CD4-positive, alpha-beta T cell (primary cell): ENCODE measurements at regions not wholly inside any gene's neighbourhood (a gene's known extent, or its start where the extent isn't known, plus 50 kb on each side); places are given as distances from the start of the nearest gene placed in this dataset.

Experiments
- ATAC-seq: fragments of 200-7000 bp; cut with Tn5 transposase; one replicate; pipeline ENCODE4 v1.10.0; 2022; ENCODE audit warnings: mild to moderate bottlenecking; ENCODE audit not compliant: poor library complexity
- CTCF ChIA-PET: fragments of 350-600 bp; sonication (Branson Sonifier 250); formaldehyde crosslinking; loops from one replicate; lab custom pipeline; 2021; ENCODE audit warnings: antibody characterized with exemption, inconsistent platforms; lab: Charles Lee
- POLR2A ChIA-PET: fragments of 350-600 bp; sonication (Branson Sonifier 250); formaldehyde crosslinking; loops from one replicate; lab custom pipeline; 2021; ENCODE audit warnings: antibody characterized with exemption, inconsistent platforms; lab: Charles Lee
- DNase-seq, 14 experiments: peaks; one replicate each; pipeline ENCODE4 v3.0.0-alpha.2; 2013 to 2020; ENCODE audit warnings: mixed read lengths in 2 of 14
- H3K27ac ChIP-seq, 2 donors: one replicate each; pipeline versions ENCODE4 v1.5.1 to v1.7.0; 2013; ENCODE audit warnings: low read length in 2 of 2, low read depth in 1 of 2, mild to moderate bottlenecking in 1 of 2
- H3K27me3 ChIP-seq, 2 experiments: 1 replicate in 1 of 2; 2 replicates in 1 of 2; pipeline versions ENCODE4 v1.6.1 to v1.7.0; 2013; ENCODE audit warnings: low read length in 2 of 2, control low read depth in 1 of 2, mild to moderate bottlenecking in 1 of 2, moderate library complexity in 1 of 2; ENCODE audit not compliant: insufficient read depth in 2 of 2, control insufficient read depth in 1 of 2
- H3K36me3 ChIP-seq: one replicate; pipeline ENCODE4 v1.6.1; 2013; ENCODE audit warnings: low read length, control low read depth; ENCODE audit not compliant: insufficient read depth
- H3K4me1 ChIP-seq: one replicate; pipeline ENCODE4 v1.6.1; 2013; ENCODE audit warnings: low read length, control low read depth; ENCODE audit not compliant: insufficient read depth
- H3K4me3 ChIP-seq: one replicate; pipeline ENCODE4 v1.5.1; 2013; ENCODE audit warnings: mild to moderate bottlenecking, low read length, moderate library complexity
- H3K9me3 ChIP-seq, 2 experiments: 1 replicate in 1 of 2; 2 replicates in 1 of 2; pipeline versions ENCODE4 v1.6.1 to v1.7.0; 2013; ENCODE audit warnings: low read length in 2 of 2, mild to moderate bottlenecking in 2 of 2, control low read depth in 1 of 2, moderate library complexity in 1 of 2; ENCODE audit not compliant: control insufficient read depth in 1 of 2, insufficient read depth in 1 of 2
- H3K27ac Mint-ChIP-seq: one replicate; pipeline ENCODE4 v1.8.0; 2020; ENCODE audit warnings: mixed read lengths
- H3K27me3 Mint-ChIP-seq: one replicate; pipeline ENCODE4 v1.8.0; 2021; ENCODE audit warnings: mixed read lengths
- H3K36me3 Mint-ChIP-seq: one replicate; pipeline ENCODE4 v1.8.0; 2021; ENCODE audit warnings: low read depth, mixed read lengths
- H3K4me1 Mint-ChIP-seq: one replicate; pipeline ENCODE4 v1.8.0; 2021; ENCODE audit warnings: low read depth, mixed read lengths
- H3K4me3 Mint-ChIP-seq: one replicate; pipeline ENCODE4 v1.8.0; 2020; ENCODE audit warnings: mild to moderate bottlenecking, mixed read lengths
- H3K9me3 Mint-ChIP-seq: one replicate; pipeline ENCODE4 v1.8.0; 2020; ENCODE audit warnings: mixed read lengths
- intact Hi-C, 2 experiments: fragments of 100-400 bp; cut with DNase I in 1 of 2; cut with micrococcal nuclease in 1 of 2; formaldehyde crosslinking; loops; one replicate each; pipeline versions ENCODE4 v1.15.1 to v1.9.0; 2023 to 2025; cut with DNase I, micrococcal nuclease
- TF ChIP-seq, protein P1 (sequence below): fragments of 200-600 bp; IDR thresholded peaks from one replicate; pipeline ENCODE4 v1.8.0; 2022; ENCODE audit warnings: antibody characterized with exemption, mild to moderate bottlenecking

DNA sequence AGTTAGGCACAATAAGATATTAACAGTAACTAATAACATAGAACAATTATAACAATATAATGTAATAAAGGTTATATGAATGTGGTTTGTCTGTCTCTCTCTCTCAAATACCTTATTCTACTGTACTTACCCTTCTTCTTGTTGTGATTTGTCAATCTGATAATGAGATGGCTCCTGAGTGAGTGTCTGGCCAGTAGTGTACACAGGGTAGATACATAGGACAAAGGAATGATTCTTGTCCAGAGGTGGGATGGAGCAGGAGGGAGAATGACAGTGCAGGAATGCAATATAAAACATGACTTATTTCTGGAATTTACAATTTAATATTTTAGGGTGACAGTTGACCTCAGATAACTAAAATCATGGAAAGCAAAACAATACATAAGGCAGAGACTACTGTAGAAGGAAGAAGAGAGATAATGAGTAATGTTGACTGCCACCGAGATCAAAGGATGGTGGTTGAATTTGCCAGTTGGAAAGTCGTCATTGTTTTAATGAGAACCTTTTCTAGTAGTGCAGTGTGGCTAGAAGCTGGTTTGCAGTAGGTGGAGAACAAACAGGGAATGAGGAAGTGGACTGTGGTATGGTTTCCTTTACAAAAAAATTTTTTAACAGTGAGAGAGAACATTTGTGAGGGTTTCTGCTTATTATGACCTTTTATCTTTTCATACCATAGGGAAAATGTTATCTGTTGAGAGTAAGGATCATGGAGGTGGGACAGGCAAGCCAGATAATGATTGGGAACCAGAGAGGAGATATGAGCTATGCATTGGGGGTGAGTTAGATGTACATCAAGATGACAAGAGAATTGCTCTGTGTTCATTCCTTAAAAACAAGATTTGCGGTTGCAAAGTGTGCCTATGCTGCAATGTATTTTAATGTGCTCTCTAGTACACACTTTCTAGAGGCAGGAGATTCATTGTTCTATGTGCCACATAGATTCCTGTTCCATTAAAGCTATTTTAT lies 458.3 kb downstream of the BTG1 start:
- TF ChIP-seq, protein P1, sequence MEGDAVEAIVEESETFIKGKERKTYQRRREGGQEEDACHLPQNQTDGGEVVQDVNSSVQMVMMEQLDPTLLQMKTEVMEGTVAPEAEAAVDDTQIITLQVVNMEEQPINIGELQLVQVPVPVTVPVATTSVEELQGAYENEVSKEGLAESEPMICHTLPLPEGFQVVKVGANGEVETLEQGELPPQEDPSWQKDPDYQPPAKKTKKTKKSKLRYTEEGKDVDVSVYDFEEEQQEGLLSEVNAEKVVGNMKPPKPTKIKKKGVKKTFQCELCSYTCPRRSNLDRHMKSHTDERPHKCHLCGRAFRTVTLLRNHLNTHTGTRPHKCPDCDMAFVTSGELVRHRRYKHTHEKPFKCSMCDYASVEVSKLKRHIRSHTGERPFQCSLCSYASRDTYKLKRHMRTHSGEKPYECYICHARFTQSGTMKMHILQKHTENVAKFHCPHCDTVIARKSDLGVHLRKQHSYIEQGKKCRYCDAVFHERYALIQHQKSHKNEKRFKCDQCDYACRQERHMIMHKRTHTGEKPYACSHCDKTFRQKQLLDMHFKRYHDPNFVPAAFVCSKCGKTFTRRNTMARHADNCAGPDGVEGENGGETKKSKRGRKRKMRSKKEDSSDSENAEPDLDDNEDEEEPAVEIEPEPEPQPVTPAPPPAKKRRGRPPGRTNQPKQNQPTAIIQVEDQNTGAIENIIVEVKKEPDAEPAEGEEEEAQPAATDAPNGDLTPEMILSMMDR: no peak
- ATAC-seq (peak; percentile 91), DNase-seq (peak in 7 of 14 experiments; percentile 2 to 66 (median 52))
- ChIA-PET CTCF (no interaction called here), POLR2A (interaction anchor here (0.9 to 1.4 kb wide), 3 partner anchors 31 to 457 kb away, joined by 3 to 4 read pairs (median 3); no protein-coding TSS in a partner anchor)
- Mint-ChIP-seq H3K4me3 (peak overlapping the region; percentile 5), H3K27me3 (no peaks in the 10 kb centered on the region), H3K27ac (peak overlapping the region; percentile 65), H3K9me3 (no peaks in the 10 kb centered on the region), H3K4me1 (peaks cover 23% of the 10 kb centered on the region), H3K36me3 (no peaks in the 10 kb centered on the region)
- H3K4me3 ChIP-seq: no peak overlapping the region
- no peaks in the 10 kb centered on the region for H3K9me3 ChIP-seq
- intact Hi-C loops: loop anchor here in 1 of 2 experiments (1.0 kb wide), 3 partner anchors 190 to 454 kb away; no protein-coding TSS in a partner anchor
- H3K4me1 ChIP-seq: no peaks in the 10 kb centered on the region
- no peak overlapping the region for H3K27ac ChIP-seq
- H3K27me3 ChIP-seq: no peaks in the 10 kb centered on the region
- H3K36me3 ChIP-seq: no peaks in the 10 kb centered on the region

DNA sequence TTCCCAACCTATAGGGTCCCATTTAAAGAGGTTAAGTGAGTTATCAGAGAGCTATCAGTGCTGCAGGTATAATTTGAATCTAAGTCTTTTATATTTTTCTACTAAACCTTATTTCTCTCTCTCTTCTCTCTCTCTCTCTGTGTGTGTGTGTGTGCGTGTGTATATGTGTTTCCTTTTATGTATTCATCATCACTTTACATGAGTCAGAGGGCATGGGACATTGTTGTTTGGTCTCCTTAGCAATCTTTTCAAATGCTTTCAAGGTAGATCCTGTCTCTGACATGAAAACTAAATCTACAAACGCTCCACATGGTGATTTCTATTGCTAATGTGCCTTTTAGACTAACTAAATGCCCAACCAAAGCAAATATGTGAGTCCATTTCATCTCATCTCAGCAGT lies 459.7 kb downstream of the BTG1 start:
- peak; percentile 20 for ATAC-seq
- Histone ChIP-seq H3K4me3 (no peak overlapping the region), H3K4me1 (no peaks in the 10 kb centered on the region), H3K36me3 (no peaks in the 10 kb centered on the region), H3K9me3 (no peaks in the 10 kb centered on the region), H3K27ac (no peak overlapping the region), H3K27me3 (no peaks in the 10 kb centered on the region)
- Mint-ChIP-seq H3K4me1 (peaks cover 23% of the 10 kb centered on the region), H3K4me3 (peak overlapping the region; percentile 54), H3K9me3 (no peaks in the 10 kb centered on the region), H3K27ac (peak overlapping the region; percentile 75), H3K36me3 (no peaks in the 10 kb centered on the region), H3K27me3 (no peaks in the 10 kb centered on the region)
- CTCF ChIA-PET: no interaction called here
- DNase-seq: peak in 4 of 14 experiments; percentile 7 to 11 (median 8)
- POLR2A ChIA-PET: interaction anchor here (0.8 kb wide), 1 partner anchor 12 kb away, joined by 3 read pairs; no protein-coding TSS in a partner anchor
- TF ChIP-seq, protein P1: no peak
- intact Hi-C loops: no loop called here

GRCh38 chr12:91681751-91682150 lies 463.9 kb downstream of the BTG1 start:
- Mint-ChIP-seq H3K27ac (no peak overlapping the region), H3K4me1 (peaks cover 10% of the 10 kb centered on the region), H3K9me3 (no peaks in the 10 kb centered on the region), H3K36me3 (no peaks in the 10 kb centered on the region), H3K4me3 (no peak overlapping the region), H3K27me3 (no peaks in the 10 kb centered on the region)
- Histone ChIP-seq H3K4me3 (no peak overlapping the region), H3K4me1 (no peaks in the 10 kb centered on the region), H3K27me3 (no peaks in the 10 kb centered on the region), H3K9me3 (no peaks in the 10 kb centered on the region), H3K27ac (no peak overlapping the region), H3K36me3 (no peaks in the 10 kb centered on the region)
- ATAC-seq (no peak), DNase-seq (no peak)
- TF ChIP-seq, protein P1: no peak
- CTCF ChIA-PET: no interaction called here
- intact Hi-C loops: no loop called here
- POLR2A ChIA-PET: interaction anchor here (1.3 kb wide), 1 partner anchor 24 kb away, joined by 4 read pairs; no protein-coding TSS in a partner anchor
